ENCODE measurements at regions not wholly inside any gene's neighbourhood (a gene's known extent, or its start where the extent isn't known, plus 50 kb on each side); places are given as distances from the start of the nearest gene placed in this dataset.
A peak's percentile ranks its signal among the peaks of the same experiment; 100 is the strongest.

GRCh38 chrX:9352694-9353411, 112.0 kb upstream of the TBL1X start:
- peak overlapping the region; percentile 80 for H3K4me2 ChIP-seq (ENCODE audit: insufficient read depth, low read length)
- peak overlapping the region; percentile 47 for H3K4me3 ChIP-seq (ENCODE audit: insufficient read depth, low read length)
- no peak overlapping the region for H3K27ac ChIP-seq (ENCODE audit: low read depth, low read length)
- H3K36me3 ChIP-seq (ENCODE audit: insufficient read depth, low read length): no peaks in the 10 kb centered on the region
- H3K27me3 ChIP-seq (ENCODE audit: insufficient read depth, low read length): no peaks in the 10 kb centered on the region
- no peak for TF ChIP-seq CTCF (IDR thresholded peaks at IDR 0.05; ENCODE audit: extremely low read depth, low read depth, low read length)
- peak; percentile 84 for DNase-seq (ENCODE audit: insufficient read length, low spot score, missing footprints)
- peaks cover 16% of the 10 kb centered on the region for H3K4me1 ChIP-seq (ENCODE audit: insufficient read depth, low read length)
- H4K20me1 ChIP-seq (ENCODE audit: insufficient read depth, low read length): no peaks in the 10 kb centered on the region
- no peaks in the 10 kb centered on the region for H3K9me3 ChIP-seq (ENCODE audit: low read depth, low read length)
- H2AFZ ChIP-seq (ENCODE audit: low read length): peak overlapping the region; percentile 6
- H3K79me2 ChIP-seq (ENCODE audit: insufficient read depth, low read length): no peaks in the 10 kb centered on the region

GRCh38 chrX:9354918-9355317, 109.9 kb upstream of the TBL1X start:
- Histone ChIP-seq H3K27me3 (ENCODE audit: insufficient read depth, low read length) (no peaks in the 10 kb centered on the region), H3K4me2 (ENCODE audit: insufficient read depth, low read length) (no peak overlapping the region), H2AFZ (ENCODE audit: low read length) (no peak overlapping the region), H3K79me2 (ENCODE audit: insufficient read depth, low read length) (no peaks in the 10 kb centered on the region), H3K27ac (ENCODE audit: low read depth, low read length) (no peak overlapping the region), H3K4me1 (ENCODE audit: insufficient read depth, low read length) (peaks cover 13% of the 10 kb centered on the region), H4K20me1 (ENCODE audit: insufficient read depth, low read length) (no peaks in the 10 kb centered on the region), H3K4me3 (ENCODE audit: insufficient read depth, low read length) (no peak overlapping the region), H3K9me3 (ENCODE audit: low read depth, low read length) (no peaks in the 10 kb centered on the region), H3K36me3 (ENCODE audit: insufficient read depth, low read length) (no peaks in the 10 kb centered on the region)
- no peak for DNase-seq (ENCODE audit: insufficient read length, low spot score, missing footprints)
- no peak for TF ChIP-seq CTCF (IDR thresholded peaks at IDR 0.05; ENCODE audit: extremely low read depth, low read depth, low read length)

GRCh38 chrX:9355739-9356138, 109.1 kb upstream of the TBL1X start:
- H2AFZ ChIP-seq (ENCODE audit: low read length): no peak overlapping the region
- no peak for DNase-seq (ENCODE audit: insufficient read length, low spot score, missing footprints)
- no peaks in the 10 kb centered on the region for H4K20me1 ChIP-seq (ENCODE audit: insufficient read depth, low read length)
- no peak overlapping the region for H3K4me2 ChIP-seq (ENCODE audit: insufficient read depth, low read length)
- H3K79me2 ChIP-seq (ENCODE audit: insufficient read depth, low read length): no peaks in the 10 kb centered on the region
- H3K27ac ChIP-seq (ENCODE audit: low read depth, low read length): no peak overlapping the region
- H3K36me3 ChIP-seq (ENCODE audit: insufficient read depth, low read length): no peaks in the 10 kb centered on the region
- H3K27me3 ChIP-seq (ENCODE audit: insufficient read depth, low read length): no peaks in the 10 kb centered on the region
- no peak overlapping the region for H3K4me3 ChIP-seq (ENCODE audit: insufficient read depth, low read length)
- no peak for TF ChIP-seq CTCF (IDR thresholded peaks at IDR 0.05; ENCODE audit: extremely low read depth, low read depth, low read length)
- H3K9me3 ChIP-seq (ENCODE audit: low read depth, low read length): no peaks in the 10 kb centered on the region
- peaks cover 13% of the 10 kb centered on the region for H3K4me1 ChIP-seq (ENCODE audit: insufficient read depth, low read length)

GRCh38 chrX:9356846-9357245, 108.0 kb upstream of the TBL1X start:
- H3K27ac ChIP-seq (ENCODE audit: low read depth, low read length): no peak overlapping the region
- H3K4me1 ChIP-seq (ENCODE audit: insufficient read depth, low read length): peaks cover 13% of the 10 kb centered on the region
- H4K20me1 ChIP-seq (ENCODE audit: insufficient read depth, low read length): no peaks in the 10 kb centered on the region
- H3K27me3 ChIP-seq (ENCODE audit: insufficient read depth, low read length): no peaks in the 10 kb centered on the region
- no peak overlapping the region for H2AFZ ChIP-seq (ENCODE audit: low read length)
- no peak overlapping the region for H3K4me3 ChIP-seq (ENCODE audit: insufficient read depth, low read length)
- H3K36me3 ChIP-seq (ENCODE audit: insufficient read depth, low read length): no peaks in the 10 kb centered on the region
- DNase-seq (ENCODE audit: insufficient read length, low spot score, missing footprints): no peak
- no peak for TF ChIP-seq CTCF (IDR thresholded peaks at IDR 0.05; ENCODE audit: extremely low read depth, low read depth, low read length)
- no peaks in the 10 kb centered on the region for H3K79me2 ChIP-seq (ENCODE audit: insufficient read depth, low read length)
- H3K4me2 ChIP-seq (ENCODE audit: insufficient read depth, low read length): no peak overlapping the region
- no peaks in the 10 kb centered on the region for H3K9me3 ChIP-seq (ENCODE audit: low read depth, low read length)
